Middle frontal gyrus (tissue), 1 donor: ENCODE measurements at regions not wholly inside any gene's neighbourhood (a gene's known extent, or its start where the extent isn't known, plus 50 kb on each side); places are given as distances from the start of the nearest gene placed in this dataset.
"Not testable (repeated sequence)": the region's sequence is repeated elsewhere in the genome, so short reads cannot be mapped to it uniquely, and the experiment has no call there.

ENCODE experiments used
- DNase-seq: peaks from one replicate; pipeline ENCODE4 v3.0.0-alpha.2; 2015; ENCODE audit warnings: low spot score; ENCODE audit errors: extremely low spot score

GRCh38 chr12:91889910-91890309 lies 255.7 kb downstream of the BTG1 start:
- no peak for DNase-seq

GRCh38 chr12:91889059-91889458 lies 256.6 kb downstream of the BTG1 start:
- no peak for DNase-seq

- no peak for DNase-seq
Observed at GRCh38 chr12:91887957-91888356, 257.7 kb downstream of the BTG1 start.

GRCh38 chr12:91885851-91886731 lies 259.6 kb downstream of the BTG1 start:
- no peak for DNase-seq

GRCh38 chr12:91884230-91884629 lies 261.4 kb downstream of the BTG1 start:
- DNase-seq = no peak

GRCh38 chr12:91883811-91884210 lies 261.8 kb downstream of the BTG1 start:
- no peak for DNase-seq

GRCh38 chr12:91882910-91883309 lies 262.7 kb downstream of the BTG1 start:
- DNase-seq = no peak

- DNase-seq = no peak
Observed at GRCh38 chr12:91880528-91880927, 265.1 kb downstream of the BTG1 start.

GRCh38 chr12:91877456-91878235 lies 268.0 kb downstream of the BTG1 start:
- DNase-seq = no peak

GRCh38 chr12:91877022-91877421 lies 268.6 kb downstream of the BTG1 start:
- DNase-seq = no peak

GRCh38 chr12:91875671-91876070 lies 270.0 kb downstream of the BTG1 start:
- not testable (repeated sequence) for DNase-seq

- DNase-seq = no peak
Observed at GRCh38 chr12:91874086-91874865, 271.4 kb downstream of the BTG1 start.

GRCh38 chr12:91871751-91872150 lies 273.9 kb downstream of the BTG1 start:
- DNase-seq = no peak

GRCh38 chr12:91870872-91871707 lies 274.6 kb downstream of the BTG1 start:
- no peak for DNase-seq

GRCh38 chr12:91868054-91868453 lies 277.6 kb downstream of the BTG1 start:
- no peak for DNase-seq

GRCh38 chr12:91866566-91866965 lies 279.1 kb downstream of the BTG1 start:
- DNase-seq = no peak

- DNase-seq = no peak
Observed at GRCh38 chr12:91863702-91864101, 281.9 kb downstream of the BTG1 start.

GRCh38 chr12:91861554-91861953 lies 284.1 kb downstream of the BTG1 start:
- no peak for DNase-seq

GRCh38 chr12:91859347-91859746 lies 286.3 kb downstream of the BTG1 start:
- DNase-seq = no peak

GRCh38 chr12:91857813-91858542 lies 287.7 kb downstream of the BTG1 start:
- no peak for DNase-seq
